Stimulated activated CD4-positive, alpha-beta T cell treated with anti-CD3 and anti-CD28 coated beads, Interleukin-2, amount 100 ng/mL, for 48 hours (primary cell): ENCODE measurements at regions not wholly inside any gene's neighbourhood (a gene's known extent, or its start where the extent isn't known, plus 50 kb on each side); places are given as distances from the start of the nearest gene placed in this dataset.

Experiments used
- DNase-seq, 2 donors: peaks; one replicate each; pipeline ENCODE4 v3.0.0-alpha.2; 2020

DNA sequence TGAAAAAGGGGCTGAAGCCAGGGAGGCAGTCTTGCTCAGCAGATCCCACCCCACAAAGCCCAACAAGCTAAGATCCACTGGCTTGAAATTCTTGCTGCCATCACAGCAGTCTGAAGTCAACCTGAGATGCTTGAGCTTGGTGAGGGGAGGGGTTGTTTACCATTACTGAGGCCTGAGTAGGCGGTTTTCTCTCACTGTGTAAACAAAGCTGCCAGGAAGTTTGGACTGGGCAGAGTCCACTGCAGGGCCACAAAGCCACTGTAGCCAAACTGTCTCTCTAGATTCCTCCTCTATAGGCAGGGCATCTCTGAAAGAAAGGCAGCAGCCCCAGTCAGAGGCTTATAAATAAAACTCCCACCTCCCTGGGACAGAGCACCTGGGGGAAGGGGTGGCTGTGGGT lies 746.1 kb upstream of the LRRC4C start:
- DNase-seq, result no peak

GRCh38 chr11:42225664-42226063 lies 766.2 kb upstream of the LRRC4C start:
- DNase-seq, result no peak

- DNase-seq, result no peak
Measured at GRCh38 chr11:42232673-42233072, 773.2 kb upstream of the LRRC4C start.

DNA sequence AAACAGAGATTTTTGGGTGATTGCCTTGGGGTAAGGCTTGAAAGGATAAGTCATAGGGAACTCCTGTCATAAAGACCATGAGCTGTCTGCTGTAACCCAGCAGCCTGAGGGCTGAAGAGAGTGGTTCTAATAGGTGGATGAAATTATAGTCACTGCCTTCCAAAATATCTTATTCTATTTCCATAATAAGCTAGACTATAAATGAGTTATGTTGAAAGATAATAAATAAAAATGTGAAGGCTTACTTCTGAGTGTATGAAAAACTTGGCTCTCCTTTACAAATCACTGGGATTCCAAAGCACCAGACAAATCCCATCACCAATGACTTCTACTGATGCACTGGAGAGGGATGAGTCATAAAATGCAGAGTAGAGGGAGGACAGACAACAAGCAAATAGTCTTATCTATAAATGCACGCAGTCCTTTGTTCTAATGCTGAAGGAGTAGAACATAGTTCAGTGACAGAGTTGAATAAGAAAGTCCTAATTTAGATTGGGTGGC lies 775.0 kb upstream of the LRRC4C start:
- no peak for DNase-seq

- no peak for DNase-seq
Measured at GRCh38 chr11:42237701-42238235, 778.3 kb upstream of the LRRC4C start.

DNA sequence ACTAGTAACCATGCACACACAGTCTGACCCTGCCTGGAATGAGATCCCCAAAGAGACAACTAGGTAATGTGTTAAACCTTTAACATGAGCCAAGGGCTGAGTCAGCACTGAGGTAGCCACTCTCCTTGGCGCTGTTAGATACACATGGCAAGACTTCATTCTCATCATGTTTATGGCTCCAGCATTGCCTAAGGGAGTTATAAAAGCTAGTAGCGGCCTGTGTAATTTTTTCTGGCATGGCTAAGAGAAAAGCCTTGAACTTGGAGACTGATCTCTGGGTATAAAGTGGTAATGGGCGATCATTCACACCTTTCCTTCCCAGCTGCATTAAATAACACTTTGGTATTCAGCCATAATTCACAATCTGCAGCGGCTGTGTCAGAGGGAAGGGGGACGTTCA lies 779.7 kb upstream of the LRRC4C start:
- DNase-seq, result no peak

GRCh38 chr11:42243385-42243784 lies 783.9 kb upstream of the LRRC4C start:
- DNase-seq, result no peak

DNA sequence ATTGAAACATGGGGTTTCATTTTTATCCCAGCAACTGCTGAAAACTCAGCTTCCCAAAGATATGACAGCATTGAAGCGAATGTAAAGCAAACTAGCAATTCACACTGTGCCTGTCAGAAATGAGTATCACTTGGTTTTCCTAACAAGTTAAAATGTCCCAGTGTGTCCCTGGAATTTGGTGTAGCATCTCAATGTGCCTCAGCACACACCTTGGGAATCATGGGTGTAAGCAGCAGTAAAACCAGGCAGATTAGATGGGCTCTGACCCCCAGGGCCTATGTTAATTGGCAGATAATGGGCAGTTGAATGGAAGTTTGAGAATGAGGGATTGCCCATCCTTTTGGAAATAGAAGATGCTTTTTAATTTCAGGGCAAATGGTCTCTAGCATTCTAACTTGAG lies 784.9 kb upstream of the LRRC4C start:
- DNase-seq, result no peak

- no peak for DNase-seq
Measured at GRCh38 chr11:42249401-42249800, 789.9 kb upstream of the LRRC4C start.

DNA sequence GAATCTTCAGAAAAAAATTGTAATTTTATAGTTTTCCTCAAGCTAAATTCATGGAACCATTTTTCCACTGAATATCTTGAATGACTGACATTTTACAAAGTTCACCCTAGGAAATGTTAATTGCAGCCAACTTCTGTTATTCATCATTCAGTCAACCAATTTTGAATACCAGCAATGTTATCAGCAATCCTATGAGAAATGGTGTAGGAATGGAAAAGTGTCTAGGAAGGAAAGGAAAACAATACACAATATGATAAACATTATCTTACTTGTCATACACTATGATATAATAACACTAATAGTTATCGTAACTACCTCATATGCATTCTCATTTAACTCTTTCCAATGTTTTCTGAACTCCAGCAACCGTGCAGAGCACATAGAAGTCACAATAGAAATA lies 790.5 kb upstream of the LRRC4C start:
- DNase-seq, result no peak

DNA sequence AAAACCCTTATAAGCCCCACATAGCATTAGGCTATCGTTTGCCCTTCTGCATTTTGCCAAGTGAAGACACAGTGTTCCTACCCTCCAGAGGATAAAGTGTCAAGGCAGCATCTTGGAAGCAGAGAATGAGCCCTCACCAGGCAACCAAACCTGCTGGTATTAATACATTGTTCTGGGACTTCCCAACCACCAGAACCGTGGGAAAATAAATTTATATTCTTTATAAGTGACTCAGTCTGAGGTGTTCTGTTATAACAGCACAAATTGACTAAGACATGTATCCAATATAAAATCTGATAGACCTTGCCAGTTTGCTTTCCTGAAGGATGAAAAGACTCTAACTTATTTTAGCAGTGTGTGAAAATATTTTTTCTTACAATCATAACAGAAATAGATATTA lies 792.5 kb upstream of the LRRC4C start:
- no peak for DNase-seq

GRCh38 chr11:42253156-42253555 lies 793.7 kb upstream of the LRRC4C start:
- DNase-seq, result no peak

DNA sequence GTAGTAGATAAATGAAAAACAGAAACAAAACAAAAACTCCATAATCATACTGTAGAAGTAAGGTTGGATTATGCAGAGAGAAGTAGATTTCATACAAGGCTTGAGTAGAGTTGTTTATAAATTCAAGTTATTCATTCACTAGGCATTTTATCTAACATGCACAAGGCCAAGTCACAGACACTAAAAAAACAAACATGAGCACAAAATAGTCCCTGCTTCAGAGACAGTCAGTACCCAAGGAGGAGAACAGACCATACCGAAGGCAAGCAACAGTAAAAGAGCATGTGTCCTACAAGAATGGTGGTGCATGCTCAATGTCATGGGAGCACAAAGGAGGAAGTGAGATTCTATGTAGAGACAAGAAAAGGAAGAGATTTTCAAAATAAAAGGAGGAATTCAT lies 796.5 kb upstream of the LRRC4C start:
- DNase-seq, result no peak

DNA sequence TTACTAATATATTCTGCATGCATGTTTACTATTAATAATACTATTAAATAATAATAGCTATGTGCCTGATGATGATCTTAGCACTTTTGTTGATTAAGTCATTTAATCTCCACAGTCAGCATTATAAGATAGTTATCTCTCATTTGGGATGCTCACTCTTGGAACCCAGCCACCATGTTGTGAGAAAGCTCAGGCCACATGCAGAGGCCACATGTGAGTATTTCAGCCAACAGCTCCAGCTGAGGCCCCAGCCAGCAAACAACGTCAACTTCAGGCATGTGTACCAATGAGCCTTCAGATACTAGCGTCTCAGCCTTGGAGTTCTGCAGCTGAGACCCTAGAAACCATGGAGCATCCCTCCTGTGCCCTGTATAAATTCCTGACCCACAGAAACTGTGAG lies 798.1 kb upstream of the LRRC4C start:
- DNase-seq, result no peak

DNA sequence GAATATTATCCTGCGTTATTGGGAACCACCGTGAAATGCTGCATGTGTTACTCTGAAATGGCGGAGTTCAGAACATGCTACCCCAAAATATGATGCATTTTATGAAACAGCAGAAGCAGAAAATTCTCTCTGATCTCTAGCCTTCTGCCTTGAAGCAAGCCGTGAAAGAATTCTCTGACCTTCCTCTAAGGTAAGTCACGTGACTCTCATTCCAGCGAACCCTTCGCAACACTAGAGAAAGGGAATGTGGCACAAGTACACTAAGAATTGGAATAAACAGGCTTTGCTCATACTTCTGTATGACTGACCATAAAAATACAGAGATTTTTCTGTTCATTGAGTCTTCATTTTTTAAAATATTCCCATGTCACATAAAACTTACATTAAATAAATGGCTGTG lies 805.6 kb upstream of the LRRC4C start:
- DNase-seq, result no peak

DNA sequence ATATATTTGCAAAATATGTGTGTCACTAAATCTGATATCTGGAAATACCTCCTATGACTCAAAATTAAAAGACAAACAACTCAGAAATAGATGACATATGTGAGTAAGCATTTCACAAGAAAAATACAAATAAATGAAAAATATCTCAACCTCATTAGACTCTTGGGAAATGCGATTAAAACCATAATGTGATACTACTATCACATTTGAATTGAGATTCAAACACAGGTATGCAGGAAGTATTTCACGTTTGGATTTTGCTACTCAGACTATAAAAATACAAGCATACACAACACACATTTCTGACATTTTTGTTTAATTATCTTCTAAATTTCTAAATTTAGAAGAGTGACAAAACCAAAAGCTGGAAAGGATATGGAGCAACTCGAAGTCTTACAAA lies 811.9 kb upstream of the LRRC4C start:
- no peak for DNase-seq

DNA sequence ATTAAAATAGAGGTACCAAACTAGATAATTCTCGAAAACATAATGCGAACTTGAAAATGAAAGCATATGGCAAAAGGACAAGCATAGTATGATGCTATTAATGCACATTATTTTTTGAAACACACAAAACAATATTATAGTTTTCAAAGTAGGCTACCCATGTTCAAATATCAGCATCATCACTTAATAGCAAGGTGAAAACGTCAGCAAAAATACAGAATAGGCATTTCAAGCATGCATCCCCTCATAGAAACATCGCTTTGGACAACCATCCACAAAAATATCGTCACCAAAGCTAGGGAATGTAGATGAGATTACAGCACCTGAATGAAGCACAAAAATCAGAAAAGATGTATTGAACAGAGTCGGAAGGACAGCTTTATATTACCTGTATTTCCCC lies 814.5 kb upstream of the LRRC4C start:
- DNase-seq, result no peak

DNA sequence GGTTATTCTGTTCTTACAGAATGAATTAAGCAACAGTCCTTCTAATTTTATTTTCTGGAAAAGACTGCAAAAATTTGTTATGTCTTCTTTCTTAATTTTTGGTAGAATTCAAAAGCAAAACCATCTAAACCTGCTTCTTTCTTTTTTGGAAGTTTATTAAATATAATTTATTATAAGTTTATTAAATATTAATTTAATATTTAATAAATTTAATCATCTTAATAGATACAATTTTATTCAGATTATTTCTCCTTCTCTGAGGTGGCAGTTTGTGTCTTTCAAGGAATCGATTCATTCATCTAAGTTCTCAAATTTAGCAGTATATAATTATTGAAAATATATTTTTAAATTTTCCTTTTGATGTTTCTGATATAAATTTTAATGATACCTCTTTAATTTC lies 837.5 kb upstream of the LRRC4C start:
- no peak for DNase-seq

- DNase-seq, result no peak
Measured at GRCh38 chr11:42299780-42300179, 840.3 kb upstream of the LRRC4C start.

GRCh38 chr11:42301777-42302176 lies 842.3 kb upstream of the LRRC4C start:
- DNase-seq, result no peak

DNA sequence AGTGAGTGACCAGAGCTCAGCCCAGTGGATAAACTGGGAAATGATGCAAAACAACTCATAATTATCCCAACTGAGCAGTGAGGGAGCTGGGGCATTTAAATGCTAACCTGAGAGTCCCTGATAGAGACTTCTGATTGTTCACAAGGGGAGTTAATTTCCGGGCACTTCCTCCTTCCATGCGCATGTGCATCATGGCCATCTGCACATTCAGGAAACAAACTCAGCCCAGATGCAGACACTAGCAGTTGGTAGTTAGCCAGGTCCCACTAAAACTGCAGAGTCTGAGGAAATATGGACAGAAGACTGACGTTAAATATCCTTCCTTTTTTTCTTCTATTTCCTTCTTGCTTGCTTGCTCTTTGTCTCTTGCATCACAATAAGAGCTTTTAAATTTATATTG lies 852.1 kb upstream of the LRRC4C start:
- DNase-seq, result no peak

DNA sequence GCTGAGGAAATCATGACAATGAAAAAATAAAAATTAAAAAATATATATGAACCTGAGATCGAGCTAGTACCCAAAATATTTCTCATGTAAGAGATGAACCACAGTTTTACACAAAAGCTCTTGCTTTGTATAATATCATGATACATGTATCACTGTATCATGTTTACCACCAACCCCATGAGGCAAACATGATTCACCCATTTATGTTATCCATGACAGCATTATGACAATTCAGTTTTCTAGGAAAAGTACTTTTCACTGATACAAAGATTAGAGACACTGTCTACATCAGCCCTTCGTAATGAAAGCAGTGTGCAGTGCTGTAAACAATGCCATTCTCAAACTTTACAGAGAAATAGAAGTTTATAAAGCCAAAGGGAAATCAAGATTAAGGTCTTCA lies 852.5 kb upstream of the LRRC4C start:
- no peak for DNase-seq

DNA sequence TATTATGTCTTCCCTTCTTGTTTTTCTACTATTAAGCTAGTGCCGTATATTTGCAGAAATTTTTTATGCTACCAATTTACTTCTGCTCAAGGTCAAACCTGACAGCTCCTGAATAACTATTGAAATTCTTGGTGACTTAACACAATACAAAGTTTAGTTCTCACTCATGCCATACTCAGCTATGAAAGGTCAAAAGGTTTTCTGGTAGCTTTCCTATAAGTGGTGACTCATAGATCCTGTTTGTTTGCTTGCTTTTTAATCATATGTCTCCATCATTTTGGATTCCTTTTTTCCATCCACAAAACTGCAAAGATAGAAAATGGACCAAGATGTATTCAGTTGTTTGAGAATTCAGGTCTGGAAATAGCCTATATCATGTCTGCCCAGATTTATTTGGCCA lies 855.8 kb upstream of the LRRC4C start:
- no peak for DNase-seq

GRCh38 chr11:42315846-42316245 lies 856.4 kb upstream of the LRRC4C start:
- no peak for DNase-seq

GRCh38 chr11:42319921-42320320 lies 860.5 kb upstream of the LRRC4C start:
- no peak for DNase-seq
